NCI-H1694 (cell line): ENCODE measurements at regions not wholly inside any gene's neighbourhood (a gene's known extent, or its start where the extent isn't known, plus 50 kb on each side); places are given as distances from the start of the nearest gene placed in this dataset.

Source experiments
- DNase-seq: peaks from one replicate; lab custom pipeline; 2025; lab: John Stamatoyannopoulos, UW

- no peak for DNase-seq
Measured at GRCh38 chr11:45440111-45440510, 154.0 kb upstream of the SYT13 start.

GRCh38 chr11:45436966-45437365 lies 150.8 kb upstream of the SYT13 start:
- DNase-seq = no peak

- no peak for DNase-seq
Measured at GRCh38 chr11:45436118-45436517, 150.0 kb upstream of the SYT13 start.

GRCh38 chr11:45435706-45436105 lies 149.6 kb upstream of the SYT13 start:
- no peak for DNase-seq

- no peak for DNase-seq
Measured at GRCh38 chr11:45432910-45433309, 146.8 kb upstream of the SYT13 start.

- DNase-seq = no peak
Measured at GRCh38 chr11:45432100-45432499, 146.0 kb upstream of the SYT13 start.

GRCh38 chr11:45431046-45432018 lies 145.2 kb upstream of the SYT13 start:
- no peak for DNase-seq

GRCh38 chr11:45430361-45430760 lies 144.2 kb upstream of the SYT13 start:
- no peak for DNase-seq

- no peak for DNase-seq
Measured at GRCh38 chr11:45429719-45430118, 143.6 kb upstream of the SYT13 start.

GRCh38 chr11:45428541-45429230 lies 142.5 kb upstream of the SYT13 start:
- no peak for DNase-seq

GRCh38 chr11:45428116-45428515 lies 142.0 kb upstream of the SYT13 start:
- DNase-seq = no peak

GRCh38 chr11:45424411-45425180 lies 138.5 kb upstream of the SYT13 start:
- DNase-seq = no peak

GRCh38 chr11:45423475-45424120 lies 137.5 kb upstream of the SYT13 start:
- no peak for DNase-seq

- no peak for DNase-seq
Measured at GRCh38 chr11:45423036-45423435, 136.9 kb upstream of the SYT13 start.

GRCh38 chr11:45414088-45414487 lies 127.9 kb upstream of the SYT13 start:
- no peak for DNase-seq

GRCh38 chr11:45413156-45413858 lies 127.2 kb upstream of the SYT13 start:
- no peak for DNase-seq

GRCh38 chr11:45412521-45412920 lies 126.4 kb upstream of the SYT13 start:
- DNase-seq = no peak

GRCh38 chr11:45412051-45412471 lies 125.9 kb upstream of the SYT13 start:
- no peak for DNase-seq

- DNase-seq = no peak
Measured at GRCh38 chr11:45411228-45411946, 125.2 kb upstream of the SYT13 start.

- no peak for DNase-seq
Measured at GRCh38 chr11:45410391-45411227, 124.5 kb upstream of the SYT13 start.
